ENCODE measurements at regions not wholly inside any gene's neighbourhood (a gene's known extent, or its start where the extent isn't known, plus 50 kb on each side); places are given as distances from the start of the nearest gene placed in this dataset.

- no peak for DNase-seq (ENCODE audit: insufficient read length, low spot score, missing footprints)
- no peak overlapping the region for H3K4me3 ChIP-seq (ENCODE audit: insufficient read depth, low read length)
- no peak for TF ChIP-seq CTCF (IDR thresholded peaks at IDR 0.05; ENCODE audit: extremely low read depth, low read depth, low read length)
These were observed 402.4 kb downstream of the SEMA3D start for GRCh38 chr7:84784450-84784849.

GRCh38 chr7:84783141-84783778, 403.6 kb downstream of the SEMA3D start:
- no peak for DNase-seq (ENCODE audit: insufficient read length, low spot score, missing footprints)
- H3K27ac ChIP-seq (ENCODE audit: low read depth, low read length) = no peak overlapping the region
- no peaks in the 10 kb centered on the region for H4K20me1 ChIP-seq (ENCODE audit: insufficient read depth, low read length)
- no peaks in the 10 kb centered on the region for H3K27me3 ChIP-seq (ENCODE audit: insufficient read depth, low read length)
- H3K36me3 ChIP-seq (ENCODE audit: insufficient read depth, low read length) = no peaks in the 10 kb centered on the region
- no peak for TF ChIP-seq CTCF (IDR thresholded peaks at IDR 0.05; ENCODE audit: extremely low read depth, low read depth, low read length)
- H3K79me2 ChIP-seq (ENCODE audit: insufficient read depth, low read length) = no peaks in the 10 kb centered on the region
- peak overlapping the region; percentile 53 for H2AFZ ChIP-seq (ENCODE audit: low read length)
- H3K9me3 ChIP-seq (ENCODE audit: low read depth, low read length) = no peaks in the 10 kb centered on the region
- H3K4me3 ChIP-seq (ENCODE audit: insufficient read depth, low read length) = peak overlapping the region; percentile 29
- peaks cover 2% of the 10 kb centered on the region for H3K4me1 ChIP-seq (ENCODE audit: insufficient read depth, low read length)
- H3K4me2 ChIP-seq (ENCODE audit: insufficient read depth, low read length) = peak overlapping the region; percentile 54

More at GRCh38 chr7:84784450-84784849, 402.4 kb downstream of the SEMA3D start:
- no peaks in the 10 kb centered on the region for H4K20me1 ChIP-seq (ENCODE audit: insufficient read depth, low read length)
- no peak overlapping the region for H3K4me2 ChIP-seq (ENCODE audit: insufficient read depth, low read length)
- H3K79me2 ChIP-seq (ENCODE audit: insufficient read depth, low read length) = no peaks in the 10 kb centered on the region
- H3K27ac ChIP-seq (ENCODE audit: low read depth, low read length) = no peak overlapping the region
- no peaks in the 10 kb centered on the region for H3K36me3 ChIP-seq (ENCODE audit: insufficient read depth, low read length)
- no peaks in the 10 kb centered on the region for H3K9me3 ChIP-seq (ENCODE audit: low read depth, low read length)
- H3K4me1 ChIP-seq (ENCODE audit: insufficient read depth, low read length) = peaks cover 2% of the 10 kb centered on the region
- no peaks in the 10 kb centered on the region for H3K27me3 ChIP-seq (ENCODE audit: insufficient read depth, low read length)
- no peak overlapping the region for H2AFZ ChIP-seq (ENCODE audit: low read length)

- Histone ChIP-seq H3K36me3 (ENCODE audit: insufficient read depth, low read length) (no peaks in the 10 kb centered on the region), H3K4me2 (ENCODE audit: insufficient read depth, low read length) (no peak overlapping the region), H3K79me2 (ENCODE audit: insufficient read depth, low read length) (no peaks in the 10 kb centered on the region), H3K9me3 (ENCODE audit: low read depth, low read length) (no peaks in the 10 kb centered on the region), H4K20me1 (ENCODE audit: insufficient read depth, low read length) (no peaks in the 10 kb centered on the region), H3K4me3 (ENCODE audit: insufficient read depth, low read length) (no peak overlapping the region), H3K4me1 (ENCODE audit: insufficient read depth, low read length) (peaks cover 2% of the 10 kb centered on the region), H2AFZ (ENCODE audit: low read length) (no peak overlapping the region), H3K27ac (ENCODE audit: low read depth, low read length) (no peak overlapping the region), H3K27me3 (ENCODE audit: insufficient read depth, low read length) (no peaks in the 10 kb centered on the region)
- TF ChIP-seq CTCF (IDR thresholded peaks at IDR 0.05; ENCODE audit: extremely low read depth, low read depth, low read length) = no peak
- DNase-seq (ENCODE audit: insufficient read length, low spot score, missing footprints) = no peak
These were observed 405.0 kb downstream of the SEMA3D start for GRCh38 chr7:84781838-84782237.

- Histone ChIP-seq H2AFZ (ENCODE audit: low read length) (no peak overlapping the region), H3K27me3 (ENCODE audit: insufficient read depth, low read length) (no peaks in the 10 kb centered on the region), H3K4me2 (ENCODE audit: insufficient read depth, low read length) (no peak overlapping the region), H3K9me3 (ENCODE audit: low read depth, low read length) (no peaks in the 10 kb centered on the region), H3K36me3 (ENCODE audit: insufficient read depth, low read length) (no peaks in the 10 kb centered on the region), H3K4me3 (ENCODE audit: insufficient read depth, low read length) (no peak overlapping the region), H3K79me2 (ENCODE audit: insufficient read depth, low read length) (no peaks in the 10 kb centered on the region), H3K27ac (ENCODE audit: low read depth, low read length) (no peak overlapping the region), H4K20me1 (ENCODE audit: insufficient read depth, low read length) (no peaks in the 10 kb centered on the region), H3K4me1 (ENCODE audit: insufficient read depth, low read length) (peaks cover 2% of the 10 kb centered on the region)
- no peak for DNase-seq (ENCODE audit: insufficient read length, low spot score, missing footprints)
- TF ChIP-seq CTCF (IDR thresholded peaks at IDR 0.05; ENCODE audit: extremely low read depth, low read depth, low read length) = no peak
These were observed 406.4 kb downstream of the SEMA3D start for GRCh38 chr7:84780158-84781124.
